Right renal pelvis (tissue), 4 donors: ENCODE measurements at regions not wholly inside any gene's neighbourhood (a gene's known extent, or its start where the extent isn't known, plus 50 kb on each side); places are given as distances from the start of the nearest gene placed in this dataset.
"Not testable (repeated sequence)": the region's sequence is repeated elsewhere in the genome, so short reads cannot be mapped to it uniquely, and the experiment has no call there.

Experiments used
- DNase-seq, 4 donors: peaks; one replicate each; pipeline ENCODE4 v3.0.0-alpha.2; 2013; ENCODE audit warnings: low read depth in 4 of 4, low spot score in 3 of 4, missing footprints in 1 of 4

DNA sequence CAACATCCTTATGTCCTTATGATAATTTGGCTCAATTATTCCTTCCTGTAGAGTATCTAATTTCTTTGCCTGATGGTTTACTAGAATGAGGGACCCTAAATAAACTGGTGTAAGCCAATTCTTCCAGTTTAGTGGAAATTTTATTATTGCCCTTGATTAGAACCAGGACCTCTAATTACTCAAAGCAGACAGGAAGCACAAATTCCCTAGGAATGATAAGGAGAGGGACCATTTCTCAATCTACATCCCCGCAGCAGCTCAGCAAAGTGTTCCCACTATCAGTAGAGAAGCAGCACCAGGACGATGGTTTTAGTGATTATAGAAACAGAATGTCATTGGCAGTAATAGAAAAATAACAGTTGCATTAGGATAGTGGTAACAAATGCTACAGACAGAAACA lies 97.1 kb downstream of the PLPPR4 start:
- DNase-seq: no peak

- no peak for DNase-seq
Observed at GRCh38 chr1:99363531-99363930, 99.2 kb downstream of the PLPPR4 start.

DNA sequence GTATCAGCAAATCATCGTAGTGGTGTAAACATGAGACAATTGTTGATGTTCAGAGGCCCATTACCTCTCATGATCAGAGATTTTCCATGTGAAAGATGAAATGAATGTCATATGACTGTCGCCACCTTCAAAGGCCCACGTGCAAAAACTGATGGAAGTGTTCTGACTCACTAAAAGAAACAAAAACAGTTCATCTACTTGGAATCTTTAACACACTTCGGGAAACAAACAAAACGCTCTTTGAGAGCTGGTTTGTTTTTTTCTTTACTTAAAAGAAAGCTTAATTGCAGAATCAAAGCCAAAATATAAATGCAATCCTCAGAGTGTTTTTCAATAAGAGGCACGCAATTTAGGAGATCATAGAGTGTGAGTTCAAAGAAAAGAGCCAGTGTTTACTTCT lies 100.8 kb downstream of the PLPPR4 start:
- DNase-seq: no peak

DNA sequence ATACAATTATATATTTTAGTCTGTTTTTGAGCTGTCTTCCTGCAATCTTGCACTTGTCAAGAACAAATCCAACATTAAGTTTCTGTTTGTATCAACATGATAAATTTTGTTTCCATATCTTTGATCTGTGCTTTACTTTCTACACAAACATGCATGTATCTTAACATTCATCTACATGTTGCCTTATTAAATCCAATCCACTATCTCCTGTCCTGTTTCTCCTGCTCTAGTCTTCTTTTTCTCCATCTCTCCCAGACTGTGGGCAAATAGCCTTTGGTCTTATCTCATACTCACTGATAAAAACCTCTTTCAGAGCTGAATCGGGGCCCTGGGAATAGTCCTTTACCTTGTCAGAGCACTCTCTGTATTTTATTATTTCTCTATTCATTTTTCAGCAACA lies 101.3 kb downstream of the PLPPR4 start:
- DNase-seq: no peak

DNA sequence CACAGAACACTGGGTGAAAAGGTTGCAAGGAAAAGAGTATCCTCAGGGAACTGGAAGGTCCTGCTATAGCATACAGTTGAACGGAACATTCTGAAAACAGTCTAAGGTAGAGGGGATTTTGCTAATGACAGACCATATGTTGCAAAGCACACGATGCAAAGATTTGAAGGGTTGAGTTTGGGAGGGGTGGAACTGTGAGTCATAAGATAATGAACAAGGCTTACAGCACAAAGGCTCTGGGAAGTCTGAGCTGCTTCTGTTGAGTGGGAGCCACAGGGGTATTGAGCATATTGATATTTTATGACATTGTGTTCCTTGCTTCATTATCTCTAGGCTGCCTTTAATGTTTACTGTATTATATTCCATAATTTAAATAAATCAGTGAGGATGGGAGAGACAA lies 104.9 kb downstream of the PLPPR4 start:
- no peak for DNase-seq

- no peak for DNase-seq
Observed at GRCh38 chr1:99370476-99370875, 106.2 kb downstream of the PLPPR4 start.

DNA sequence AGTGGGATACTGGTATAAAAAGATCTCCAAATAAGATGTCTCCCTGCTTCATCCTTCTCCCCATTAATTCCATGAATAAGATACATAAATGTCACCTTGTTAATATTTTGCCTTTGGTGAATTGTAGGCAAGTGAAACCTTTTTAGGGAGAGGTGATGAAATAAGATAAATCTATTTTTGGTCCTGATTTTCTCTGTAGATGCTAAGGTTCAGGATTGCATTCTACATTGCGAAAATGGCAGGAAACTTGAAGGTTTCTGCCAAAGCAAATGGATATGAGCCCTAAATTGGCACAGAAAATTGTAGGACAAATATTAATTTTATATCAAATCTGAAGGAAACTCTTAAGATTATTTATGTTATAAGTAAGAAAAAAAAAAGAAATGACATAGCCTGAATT lies 107.1 kb downstream of the PLPPR4 start:
- DNase-seq: no peak

- no peak for DNase-seq
Observed at GRCh38 chr1:99374109-99374508, 109.8 kb downstream of the PLPPR4 start.

- not testable (repeated sequence) for DNase-seq
Observed at GRCh38 chr1:99374693-99375092, 110.4 kb downstream of the PLPPR4 start.

GRCh38 chr1:99384021-99384420 lies 119.7 kb downstream of the PLPPR4 start:
- no peak for DNase-seq

GRCh38 chr1:99385852-99386251 lies 121.6 kb downstream of the PLPPR4 start:
- no peak for DNase-seq

- no peak for DNase-seq
Observed at GRCh38 chr1:99396389-99396788, 132.1 kb downstream of the PLPPR4 start.

- DNase-seq: no peak
Observed at GRCh38 chr1:99397029-99397428, 132.7 kb downstream of the PLPPR4 start.

DNA sequence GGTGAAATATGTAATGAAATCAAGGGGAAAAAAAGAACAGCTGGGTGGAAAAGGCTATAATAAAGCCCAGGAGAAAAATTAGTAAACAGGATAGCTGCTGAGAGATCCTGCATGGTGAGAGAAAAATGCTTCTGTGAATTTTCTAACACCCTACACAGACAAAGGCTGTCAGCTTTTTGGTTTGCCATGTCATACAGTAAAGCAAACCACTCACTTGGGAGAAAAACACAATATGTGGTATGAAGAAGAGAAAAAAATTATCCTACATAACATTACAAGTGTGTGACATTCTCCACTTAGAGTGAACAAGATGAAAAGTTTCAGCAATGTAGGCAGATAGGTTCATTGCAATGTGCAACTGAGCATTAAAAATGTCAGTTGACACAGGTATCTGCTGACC lies 133.6 kb downstream of the PLPPR4 start:
- no peak for DNase-seq

DNA sequence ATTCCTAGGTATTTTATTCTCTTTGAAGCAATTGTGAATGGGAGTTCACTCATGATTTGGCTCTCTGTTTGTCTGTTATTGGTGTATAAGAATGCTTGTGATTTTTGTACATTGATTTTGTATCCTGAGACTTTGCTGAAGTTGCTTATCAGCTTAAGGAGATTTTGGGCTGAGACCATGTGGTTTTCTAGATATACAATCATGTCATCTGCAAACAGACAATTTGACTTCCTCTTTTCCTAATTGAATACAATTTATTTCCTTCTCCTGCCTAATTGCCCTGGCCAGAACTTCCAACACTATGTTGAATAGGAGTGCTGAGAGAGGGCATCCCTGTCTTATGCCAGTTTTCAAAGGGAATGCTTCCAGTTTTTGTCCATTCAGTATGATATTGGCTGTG lies 137.3 kb downstream of the PLPPR4 start:
- DNase-seq: not testable (repeated sequence)

- not testable (repeated sequence) for DNase-seq
Observed at GRCh38 chr1:99404399-99404798, 140.1 kb downstream of the PLPPR4 start.

- DNase-seq: not testable (repeated sequence)
Observed at GRCh38 chr1:99405325-99405724, 141.0 kb downstream of the PLPPR4 start.

GRCh38 chr1:99407018-99407417 lies 142.7 kb downstream of the PLPPR4 start:
- no peak for DNase-seq

DNA sequence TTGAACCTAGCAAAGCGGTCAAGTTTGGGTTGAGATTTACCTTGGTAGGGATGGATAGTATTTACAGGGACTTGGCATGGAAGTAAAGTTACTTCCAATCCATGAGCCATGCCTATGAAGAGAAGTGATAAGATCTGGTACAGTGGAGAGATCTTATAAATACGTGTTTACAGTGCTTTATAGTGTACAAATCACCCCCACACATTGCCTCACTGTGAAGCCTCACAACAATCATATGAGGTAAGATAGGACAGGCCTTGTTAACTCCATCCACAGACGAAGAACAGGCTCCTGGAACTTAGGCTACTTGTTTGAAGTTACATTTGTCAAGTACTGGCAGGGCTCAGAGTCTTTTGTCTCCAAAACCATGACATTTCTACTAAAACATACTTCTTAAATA lies 159.8 kb downstream of the PLPPR4 start:
- DNase-seq: no peak

DNA sequence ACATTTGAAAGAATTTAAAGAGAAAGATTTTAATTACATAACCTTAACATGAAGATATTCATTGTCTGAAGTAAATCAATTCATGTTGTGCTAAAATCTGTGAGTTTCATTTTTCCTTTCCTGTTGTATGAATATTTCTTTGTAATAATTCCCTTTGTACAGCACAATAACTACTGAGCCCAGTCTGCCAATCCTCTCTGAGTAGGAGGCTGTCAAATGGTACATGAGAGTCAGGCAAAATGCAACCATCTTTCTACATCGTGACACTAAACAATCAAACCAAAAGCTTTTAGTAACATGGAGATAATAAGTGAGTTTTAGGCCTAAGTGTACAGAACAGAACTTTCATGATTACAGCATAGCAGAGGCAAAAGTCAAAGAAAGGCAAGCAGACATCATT lies 165.5 kb downstream of the PLPPR4 start:
- no peak for DNase-seq

DNA sequence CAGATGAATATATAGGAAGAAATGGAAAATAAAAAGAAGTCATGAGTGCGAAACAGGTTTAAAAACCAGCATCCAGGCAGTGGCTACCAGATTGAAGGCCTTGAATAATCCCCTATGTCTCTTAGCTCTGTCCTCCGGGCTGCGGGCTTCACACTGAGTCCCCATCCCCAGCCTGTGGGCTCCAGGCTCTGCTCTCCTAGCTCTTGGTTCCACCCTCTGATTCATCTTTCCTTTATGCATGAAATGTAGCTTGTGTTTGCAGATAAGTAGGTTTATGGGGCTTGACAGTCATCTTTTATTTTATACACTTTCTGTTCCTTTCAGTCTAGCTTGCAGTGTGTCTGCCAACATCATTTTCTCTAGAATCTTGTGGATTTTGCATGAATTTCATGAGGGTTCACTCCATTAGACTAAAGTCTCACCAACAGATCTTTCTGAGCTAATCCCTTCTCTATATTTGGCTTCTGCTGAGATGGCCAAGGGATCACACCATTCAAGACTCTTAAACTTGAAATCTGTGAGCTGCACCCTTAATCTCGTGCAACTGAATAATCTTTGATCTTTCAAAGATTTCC lies 174.5 kb downstream of the PLPPR4 start:
- DNase-seq: no peak

DNA sequence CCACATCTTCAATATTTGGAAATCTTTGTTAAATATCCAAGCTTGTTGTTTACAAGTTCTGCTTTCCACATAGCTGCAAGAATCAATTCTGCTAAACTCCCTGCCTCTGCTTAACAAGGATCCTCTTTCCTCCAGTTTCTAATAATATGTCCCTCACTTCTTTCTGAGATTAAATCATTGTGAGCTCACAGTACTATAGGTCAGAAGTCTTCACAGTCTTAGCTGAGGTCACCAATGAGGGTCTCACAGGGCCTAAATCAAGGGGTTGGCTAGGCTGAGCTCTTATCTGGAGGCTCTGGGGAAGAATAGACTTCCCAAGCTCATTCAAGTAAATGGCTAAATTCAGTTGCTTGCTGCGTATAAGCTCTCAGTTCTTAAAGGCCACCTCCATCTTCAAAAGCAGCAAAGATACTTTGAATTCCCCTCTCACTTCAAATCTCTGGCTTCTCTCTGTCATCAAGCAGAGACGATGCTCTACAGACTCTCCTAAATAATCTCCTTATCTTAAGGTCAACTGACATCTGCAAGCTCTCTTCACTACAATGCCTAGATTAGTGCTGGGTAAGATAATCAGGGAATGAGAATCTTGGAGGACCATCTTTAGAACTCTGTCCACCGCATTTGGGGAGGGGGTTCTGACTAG lies 175.3 kb downstream of the PLPPR4 start:
- no peak for DNase-seq
